IPS-NIHi11 (cell line): ENCODE measurements at regions not wholly inside any gene's neighbourhood (a gene's known extent, or its start where the extent isn't known, plus 50 kb on each side); places are given as distances from the start of the nearest gene placed in this dataset.
"Not testable (repeated sequence)": the region's sequence is repeated elsewhere in the genome, so short reads cannot be mapped to it uniquely, and the experiment has no call there.

Experiments
- DNase-seq: peaks from one replicate; pipeline ENCODE4 v3.0.0; 2012; ENCODE audit warnings: mixed read lengths, low spot score

GRCh38 chr7:29649876-29650275 is 86.2 kb downstream of the PRR15 start:
- no peak for DNase-seq

GRCh38 chr7:29651477-29651876 is 87.8 kb downstream of the PRR15 start:
- no peak for DNase-seq

GRCh38 chr7:29652556-29652955 is 88.9 kb downstream of the PRR15 start:
- DNase-seq: no peak

GRCh38 chr7:29654340-29654739 is 90.7 kb downstream of the PRR15 start:
- DNase-seq: not testable (repeated sequence)

GRCh38 chr7:29657288-29657687 is 93.7 kb downstream of the PRR15 start:
- DNase-seq: no peak

GRCh38 chr7:29657856-29658255 is 94.2 kb downstream of the PRR15 start:
- DNase-seq: no peak

GRCh38 chr7:29659213-29659612 is 95.6 kb downstream of the PRR15 start:
- not testable (repeated sequence) for DNase-seq

- DNase-seq: not testable (repeated sequence)
Observed at GRCh38 chr7:29662899-29663298, 99.3 kb downstream of the PRR15 start.

GRCh38 chr7:29664999-29665398 is 101.4 kb downstream of the PRR15 start:
- not testable (repeated sequence) for DNase-seq

GRCh38 chr7:29667096-29667669 is 103.5 kb downstream of the PRR15 start:
- not testable (repeated sequence) for DNase-seq

GRCh38 chr7:29671286-29671685 is 107.7 kb downstream of the PRR15 start:
- DNase-seq: not testable (repeated sequence)

GRCh38 chr7:29673635-29674034 is 110.0 kb downstream of the PRR15 start:
- not testable (repeated sequence) for DNase-seq

- DNase-seq: not testable (repeated sequence)
Observed at GRCh38 chr7:29674626-29675025, 111.0 kb downstream of the PRR15 start.

GRCh38 chr7:29677254-29677653 is 113.6 kb downstream of the PRR15 start:
- not testable (repeated sequence) for DNase-seq

GRCh38 chr7:29679963-29680362 is 116.3 kb downstream of the PRR15 start:
- not testable (repeated sequence) for DNase-seq

GRCh38 chr7:29680601-29681000 is 117.0 kb downstream of the PRR15 start:
- not testable (repeated sequence) for DNase-seq

GRCh38 chr7:29684151-29684786 is 120.6 kb downstream of the PRR15 start:
- DNase-seq: not testable (repeated sequence)

GRCh38 chr7:29684787-29685650 is 121.3 kb upstream of the WIPF3 start:
- peak; percentile 67 for DNase-seq

GRCh38 chr7:29685651-29686271 is 120.5 kb upstream of the WIPF3 start:
- DNase-seq: not testable (repeated sequence)

GRCh38 chr7:29690510-29690909 is 115.8 kb upstream of the WIPF3 start:
- DNase-seq: not testable (repeated sequence)

GRCh38 chr7:29696402-29696801 is 109.9 kb upstream of the WIPF3 start:
- not testable (repeated sequence) for DNase-seq

- not testable (repeated sequence) for DNase-seq
Observed at GRCh38 chr7:29699723-29700122, 106.6 kb upstream of the WIPF3 start.
